ENCODE measurements at regions not wholly inside any gene's neighbourhood (a gene's known extent, or its start where the extent isn't known, plus 50 kb on each side); places are given as distances from the start of the nearest gene placed in this dataset.

- 47 to 56% methylated on average over 4 to 5 of the region's 5 CpGs for WGBS, 2 donors (ENCODE audit: low coverage in 1 of 2)
- ATAC-seq: no peak
- no peak overlapping the region for H3K27ac ChIP-seq
- no peaks in the 10 kb centered on the region for H3K9me3 ChIP-seq
- no peaks in the 10 kb centered on the region for H3K36me3 ChIP-seq
- no peak for TF ChIP-seq EP300 (IDR thresholded peaks at IDR 0.05)
- no peak for TF ChIP-seq POLR2A (IDR thresholded peaks at IDR 0.05)
- TF ChIP-seq POLR2AphosphoS5 (IDR thresholded peaks at IDR 0.05): no peak
- TF ChIP-seq CTCF (IDR thresholded peaks at IDR 0.05): no peak
- no peaks in the 10 kb centered on the region for H3K27me3 ChIP-seq
- no peaks in the 10 kb centered on the region for H3K4me1 ChIP-seq
- H3K4me3 ChIP-seq: no peak overlapping the region
Measured at GRCh38 chr2:52955079-52955478, 812.5 kb upstream of the CHAC2 start.

- Histone ChIP-seq H3K27me3 (no peaks in the 10 kb centered on the region), H3K27ac (no peak overlapping the region), H3K9me3 (no peaks in the 10 kb centered on the region), H3K36me3 (no peaks in the 10 kb centered on the region), H3K4me3 (no peak overlapping the region), H3K4me1 (no peaks in the 10 kb centered on the region)
- WGBS, 2 donors (ENCODE audit: low coverage in 1 of 2): 89 to 93% methylated on average over 2 of the region's 2 CpGs
- TF ChIP-seq EP300 (IDR thresholded peaks at IDR 0.05): no peak
- no peak for TF ChIP-seq POLR2AphosphoS5 (IDR thresholded peaks at IDR 0.05)
- TF ChIP-seq CTCF (IDR thresholded peaks at IDR 0.05): no peak
- no peak for TF ChIP-seq POLR2A (IDR thresholded peaks at IDR 0.05)
- no peak for ATAC-seq
Measured at GRCh38 chr2:52940101-52940500, 827.5 kb upstream of the CHAC2 start.

- no peak overlapping the region for H3K4me3 ChIP-seq
- WGBS, 2 donors (ENCODE audit: low coverage in 1 of 2): 76 to 100% methylated on average over 2 of the region's 2 CpGs
- no peak for TF ChIP-seq POLR2A (IDR thresholded peaks at IDR 0.05)
- TF ChIP-seq CTCF (IDR thresholded peaks at IDR 0.05): no peak
- no peak for TF ChIP-seq EP300 (IDR thresholded peaks at IDR 0.05)
- no peak for TF ChIP-seq POLR2AphosphoS5 (IDR thresholded peaks at IDR 0.05)
- no peak for ATAC-seq
- H3K36me3 ChIP-seq: no peaks in the 10 kb centered on the region
- H3K9me3 ChIP-seq: no peaks in the 10 kb centered on the region
- no peak overlapping the region for H3K27ac ChIP-seq
- H3K27me3 ChIP-seq: no peaks in the 10 kb centered on the region
- no peaks in the 10 kb centered on the region for H3K4me1 ChIP-seq
Measured at GRCh38 chr2:52939250-52939649, 828.4 kb upstream of the CHAC2 start.

- Histone ChIP-seq H3K27ac (no peak overlapping the region), H3K9me3 (no peaks in the 10 kb centered on the region), H3K4me1 (no peaks in the 10 kb centered on the region), H3K36me3 (no peaks in the 10 kb centered on the region), H3K27me3 (no peaks in the 10 kb centered on the region), H3K4me3 (no peak overlapping the region)
- no peak for TF ChIP-seq POLR2AphosphoS5 (IDR thresholded peaks at IDR 0.05)
- no peak for TF ChIP-seq CTCF (IDR thresholded peaks at IDR 0.05)
- TF ChIP-seq EP300 (IDR thresholded peaks at IDR 0.05): no peak
- TF ChIP-seq POLR2A (IDR thresholded peaks at IDR 0.05): no peak
- ATAC-seq: no peak
- WGBS, 2 donors (ENCODE audit: low coverage in 1 of 2): 87 to 89% methylated on average over 4 of the region's 4 CpGs
Measured at GRCh38 chr2:52936029-52936428, 831.6 kb upstream of the CHAC2 start.

GRCh38 chr2:52934920-52935640 lies 832.5 kb upstream of the CHAC2 start:
- Histone ChIP-seq H3K27me3 (no peaks in the 10 kb centered on the region), H3K4me1 (no peaks in the 10 kb centered on the region), H3K27ac (no peak overlapping the region), H3K9me3 (peaks cover 0 to 4% (median 0%) of the 10 kb centered on the region in 3 donors), H3K36me3 (no peaks in the 10 kb centered on the region), H3K4me3 (no peak overlapping the region)
- WGBS, 2 donors (ENCODE audit: low coverage in 1 of 2): 53 to 61% methylated on average over 3 of the region's 3 CpGs
- no peak for ATAC-seq
- no peak for TF ChIP-seq EP300 (IDR thresholded peaks at IDR 0.05)
- TF ChIP-seq POLR2A (IDR thresholded peaks at IDR 0.05): no peak
- TF ChIP-seq CTCF (IDR thresholded peaks at IDR 0.05): no peak
- no peak for TF ChIP-seq POLR2AphosphoS5 (IDR thresholded peaks at IDR 0.05)
